Stimulated activated effector memory CD8-positive, alpha-beta T cell treated with anti-CD3 and anti-CD28 coated beads, Interleukin-12 subunit alpha, Interleukin-12 subunit beta, amount 100 ng/mL, for 72 hours (primary cell): ENCODE measurements at regions not wholly inside any gene's neighbourhood (a gene's known extent, or its start where the extent isn't known, plus 50 kb on each side); places are given as distances from the start of the nearest gene placed in this dataset.

Source experiments
- ATAC-seq: fragments of 150-1000 bp; cut with Tn5 transposase; 2 replicates; pipeline ENCODE4 v1.10.0; 2021
- DNase-seq, 2 donors: peaks; one replicate each; pipeline ENCODE4 v3.0.0; 2021 to 2022; ENCODE audit warnings: low spot score in 2 of 2
- H3K27ac Mint-ChIP-seq: one replicate; pipeline ENCODE4 v1.8.0; 2022; ENCODE audit warnings: mild to moderate bottlenecking, mixed read lengths
- H3K36me3 Mint-ChIP-seq: one replicate; pipeline ENCODE4 v1.8.0; 2022; ENCODE audit warnings: mild to moderate bottlenecking, mixed read lengths
- H3K4me1 Mint-ChIP-seq: one replicate; pipeline ENCODE4 v1.8.0; 2022; ENCODE audit warnings: mixed read lengths
- H3K4me3 Mint-ChIP-seq: one replicate; pipeline ENCODE4 v1.8.0; 2022; ENCODE audit warnings: mild to moderate bottlenecking, mixed read lengths
- H3K9me3 Mint-ChIP-seq: one replicate; pipeline ENCODE4 v1.8.0; 2022; ENCODE audit warnings: mixed read lengths

DNA sequence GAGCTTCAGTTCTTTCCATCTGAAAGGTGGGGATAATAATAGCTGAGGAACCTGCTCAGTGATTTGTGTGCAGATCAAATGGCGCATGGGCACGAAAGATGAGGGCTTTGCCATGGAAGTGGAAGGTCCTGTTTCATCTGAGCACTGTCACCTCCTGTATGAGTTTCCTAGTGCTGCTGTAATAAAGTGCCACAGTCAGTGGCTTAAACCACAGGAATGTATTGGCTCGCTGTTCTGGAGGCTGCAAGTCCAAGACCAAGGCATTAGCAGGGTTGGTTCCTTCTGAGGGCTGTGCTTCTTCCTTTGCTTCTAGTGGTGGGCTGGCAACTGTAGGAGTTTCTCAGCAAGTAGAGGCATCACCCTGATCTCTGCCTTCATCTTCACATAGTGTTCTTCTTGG lies 51.1 kb upstream of the RBM15 start:
- Mint-ChIP-seq H3K27ac (no peak overlapping the region), H3K4me1 (no peaks in the 10 kb centered on the region), H3K36me3 (no peaks in the 10 kb centered on the region), H3K4me3 (no peak overlapping the region), H3K9me3 (no peaks in the 10 kb centered on the region)
- DNase-seq (no peak), ATAC-seq (no peak)
